GM12864 (cell line): ENCODE measurements at regions not wholly inside any gene's neighbourhood (a gene's known extent, or its start where the extent isn't known, plus 50 kb on each side); places are given as distances from the start of the nearest gene placed in this dataset.

Source experiments
- DNase-seq: peaks from one replicate; pipeline ENCODE4 v3.0.0-alpha.2; 2011; ENCODE audit warnings: low read depth
- H3K4me3 ChIP-seq: 2 replicates; pipeline ENCODE4 v1.5.1; 2011; ENCODE audit warnings: mild to moderate bottlenecking, low read depth, low read length, control low read depth
- CTCF ChIP-seq: IDR thresholded peaks from 2 replicates; pipeline ENCODE4 v1.5.1; 2011; ENCODE audit warnings: low read depth, mild to moderate bottlenecking, moderate library complexity, low read length, control low read depth, inconsistent platforms; ENCODE audit errors: missing control alignments

- no peak for TF ChIP-seq CTCF
- H3K4me3 ChIP-seq: no peak overlapping the region
- no peak for DNase-seq
Observed at GRCh38 chr2:217617616-217618022, 385.2 kb downstream of the TNS1 start.

- no peak for DNase-seq
- no peak overlapping the region for H3K4me3 ChIP-seq
- TF ChIP-seq CTCF: no peak
Observed at GRCh38 chr2:217616936-217617335, 385.9 kb downstream of the TNS1 start.

- no peak for TF ChIP-seq CTCF
- no peak for DNase-seq
- no peak overlapping the region for H3K4me3 ChIP-seq
Observed at GRCh38 chr2:217615171-217615570, 387.6 kb downstream of the TNS1 start.

GRCh38 chr2:217614498-217614897 lies 388.3 kb downstream of the TNS1 start:
- H3K4me3 ChIP-seq: no peak overlapping the region
- peak; percentile 31 for DNase-seq
- TF ChIP-seq CTCF: no peak

- no peak overlapping the region for H3K4me3 ChIP-seq
- no peak for TF ChIP-seq CTCF
Observed at GRCh38 chr2:217614096-217614495, 388.7 kb downstream of the TNS1 start.

GRCh38 chr2:217612920-217613319 lies 389.9 kb downstream of the TNS1 start:
- DNase-seq: no peak
- TF ChIP-seq CTCF: no peak
- no peak overlapping the region for H3K4me3 ChIP-seq

More at GRCh38 chr2:217614096-217614495, 388.7 kb downstream of the TNS1 start:
- no peak for DNase-seq

GRCh38 chr2:217612211-217612610 lies 390.6 kb downstream of the TNS1 start:
- TF ChIP-seq CTCF: no peak
- DNase-seq: no peak
- H3K4me3 ChIP-seq: no peak overlapping the region
